GM21423 (cell line): ENCODE measurements at regions not wholly inside any gene's neighbourhood (a gene's known extent, or its start where the extent isn't known, plus 50 kb on each side); places are given as distances from the start of the nearest gene placed in this dataset.

Experiments used
- ATAC-seq: cut with Tn5 transposase; IDR thresholded peaks from one replicate; pipeline ENCODE4 v1.9.1; 2021; ENCODE audit warnings: mild to moderate bottlenecking, moderate library complexity; ENCODE audit not compliant: unreplicated experiment

DNA sequence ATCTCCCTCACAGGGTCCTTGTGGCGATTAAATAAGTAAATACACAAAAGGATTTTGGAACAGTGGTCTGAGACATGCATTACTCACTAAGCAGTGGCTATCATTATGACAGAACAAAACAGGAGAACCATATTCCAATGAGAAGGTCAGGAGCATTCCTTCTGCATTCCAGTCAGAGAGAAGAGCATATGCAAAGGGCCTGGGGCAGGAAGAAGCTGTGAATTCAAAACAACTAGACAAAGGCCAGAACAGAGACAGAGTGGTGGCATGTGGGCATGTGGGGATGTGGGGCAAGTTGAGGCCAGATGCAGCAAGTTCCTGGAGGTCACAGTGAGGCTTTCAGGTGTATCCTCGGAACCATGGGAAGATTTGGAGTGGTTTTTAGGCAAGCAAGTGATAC lies 70.1 kb upstream of the VRK1 start:
- no peak for ATAC-seq

GRCh38 chr14:96727491-96727890 lies 69.7 kb upstream of the VRK1 start:
- no peak for ATAC-seq

- ATAC-seq: no peak
These were observed 69.0 kb upstream of the VRK1 start for GRCh38 chr14:96727980-96728717.

- ATAC-seq: no peak
These were observed 67.3 kb upstream of the VRK1 start for GRCh38 chr14:96729889-96730288.

GRCh38 chr14:96730386-96730785 lies 66.8 kb upstream of the VRK1 start:
- no peak for ATAC-seq

DNA sequence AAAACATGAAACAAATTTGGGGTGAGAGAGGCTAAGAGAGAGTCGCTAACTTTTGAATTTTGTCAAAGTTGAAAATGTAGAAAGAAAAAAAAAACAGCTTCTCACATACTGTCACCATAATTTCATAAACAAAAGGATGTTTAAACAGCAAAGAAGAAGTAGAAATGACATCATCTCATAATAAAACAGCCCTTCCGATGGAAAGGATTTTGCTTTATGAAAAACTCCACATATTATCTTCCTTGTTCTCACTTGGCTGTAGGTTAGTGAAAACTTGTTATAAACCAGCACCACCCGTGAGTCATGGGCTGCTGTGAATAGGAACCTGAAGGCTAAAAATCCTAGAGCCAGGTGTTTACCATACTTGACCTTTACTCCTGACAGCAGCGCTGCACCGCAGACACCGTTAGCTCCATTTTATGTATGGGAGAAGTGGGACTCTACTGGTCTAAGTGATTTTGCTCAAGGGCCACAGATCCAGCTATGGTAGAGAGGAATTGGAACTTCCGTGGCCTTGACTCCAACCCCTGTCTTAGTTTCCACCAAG lies 63.0 kb upstream of the VRK1 start:
- no peak for ATAC-seq

DNA sequence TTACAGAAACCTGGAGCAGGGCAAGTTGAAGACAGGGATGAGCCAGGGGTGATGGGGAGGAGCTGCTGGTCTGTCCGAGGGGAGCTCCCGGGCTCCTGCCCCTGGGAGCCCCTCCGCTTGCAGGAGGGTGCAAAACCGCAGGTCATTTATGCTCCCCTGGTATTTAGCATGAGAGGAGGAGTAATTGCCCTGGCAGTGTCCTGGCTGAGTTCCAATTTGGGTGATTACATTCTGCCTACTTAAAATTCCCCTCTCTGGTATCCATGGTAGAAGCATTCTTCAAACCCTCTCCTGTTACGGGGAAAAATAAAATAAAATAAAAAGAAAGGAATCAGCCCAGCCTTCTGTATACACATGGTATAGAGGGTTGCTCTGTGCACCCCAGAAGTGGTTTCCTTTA lies 61.7 kb upstream of the VRK1 start:
- no peak for ATAC-seq

GRCh38 chr14:96736439-96736838 lies 60.7 kb upstream of the VRK1 start:
- ATAC-seq: no peak

DNA sequence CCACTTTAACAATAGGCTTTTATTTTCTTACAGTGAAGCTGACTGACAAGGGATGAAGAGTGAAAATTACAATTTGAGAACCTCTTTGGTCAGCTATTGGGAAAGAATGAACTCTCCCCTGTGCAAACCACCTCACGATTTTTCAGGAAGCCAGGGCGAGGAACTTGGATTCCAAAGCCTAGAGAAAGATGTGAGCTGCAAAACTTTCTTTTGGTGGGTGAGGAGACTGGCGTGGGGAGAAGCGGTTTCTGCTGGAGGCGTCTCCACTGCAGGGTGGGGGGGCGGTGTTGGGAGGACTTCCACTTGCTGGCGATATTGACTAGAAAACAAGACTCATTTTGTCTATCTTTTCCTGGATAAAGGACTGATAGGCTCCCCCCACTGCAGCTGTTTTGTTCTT lies 59.3 kb upstream of the VRK1 start:
- no peak for ATAC-seq

- no peak for ATAC-seq
These were observed 57.8 kb upstream of the VRK1 start for GRCh38 chr14:96739200-96739910.

GRCh38 chr14:96741151-96741977 lies 55.8 kb upstream of the VRK1 start:
- ATAC-seq: peak; percentile 78

DNA sequence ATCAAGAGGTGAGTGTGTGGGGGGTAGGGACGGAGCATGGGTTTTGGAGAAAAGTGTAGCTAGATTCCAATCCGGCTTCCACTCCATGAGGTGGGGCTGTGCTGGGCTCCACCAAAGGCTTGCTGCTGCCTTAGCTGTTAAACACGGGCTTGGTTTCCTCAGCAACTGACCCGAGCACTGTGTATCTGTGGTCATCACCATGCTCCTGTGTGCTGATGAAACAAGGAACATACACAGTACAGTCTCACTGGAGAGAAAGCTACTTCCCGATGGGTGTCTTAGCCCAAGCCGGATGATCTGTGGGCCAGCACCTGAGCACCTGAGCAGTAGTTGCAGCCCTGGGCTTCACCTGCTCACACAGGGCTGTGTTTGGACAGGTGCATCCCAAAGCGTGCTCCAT lies 52.9 kb upstream of the VRK1 start:
- ATAC-seq: no peak

DNA sequence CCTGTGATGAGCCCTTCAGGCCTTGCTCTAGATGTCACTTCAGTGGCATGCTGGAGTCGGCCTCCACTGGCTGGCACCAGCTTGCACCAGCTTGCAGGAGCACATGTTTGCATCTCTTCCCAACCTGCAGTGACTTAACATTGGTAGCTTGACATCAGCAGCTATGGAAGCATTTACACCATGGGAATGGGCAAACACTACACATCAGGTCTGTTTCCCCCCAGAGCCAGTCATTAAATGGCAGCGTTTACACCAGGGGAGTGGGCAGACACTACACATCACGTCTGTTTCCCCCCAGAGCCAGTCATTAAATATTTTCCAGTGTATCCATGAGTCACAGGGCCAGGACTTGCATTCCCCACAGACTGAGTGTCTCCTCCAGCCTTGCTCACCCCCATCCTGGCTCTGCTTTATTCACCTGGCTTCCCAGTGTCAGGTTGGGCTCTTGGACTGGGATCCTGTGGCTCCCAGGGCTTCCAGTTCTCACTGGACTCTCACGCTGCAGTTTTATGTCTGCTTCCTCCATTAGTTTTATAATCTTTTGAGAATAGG lies 51.6 kb upstream of the VRK1 start:
- ATAC-seq: no peak

- ATAC-seq: no peak
These were observed 51.1 kb upstream of the VRK1 start for GRCh38 chr14:96746101-96746500.

DNA sequence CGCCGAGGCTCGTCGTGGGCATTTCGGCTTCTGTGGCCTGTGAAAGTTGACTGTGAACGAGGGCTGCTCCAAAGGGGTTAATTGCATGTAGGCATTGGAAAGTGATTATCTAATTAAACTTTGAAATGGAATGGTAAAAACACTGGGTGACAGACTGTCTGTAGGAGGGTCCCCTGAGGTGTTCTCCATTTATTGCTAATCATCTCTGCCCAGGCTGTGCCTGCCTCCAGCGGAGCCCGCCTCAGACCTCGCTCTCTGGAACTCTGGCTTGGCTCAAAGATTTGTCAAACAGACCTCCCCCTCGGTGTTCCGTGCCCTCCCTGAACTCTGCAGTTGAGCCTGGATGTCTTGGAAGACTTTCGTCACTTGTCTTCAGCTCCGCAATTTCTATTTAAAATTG lies 50.2 kb upstream of the VRK1 start:
- ATAC-seq: no peak
